ENCODE measurements at regions not wholly inside any gene's neighbourhood (a gene's known extent, or its start where the extent isn't known, plus 50 kb on each side); places are given as distances from the start of the nearest gene placed in this dataset.
A peak's percentile ranks its signal among the peaks of the same experiment; 100 is the strongest.
"Not testable (repeated sequence)": the region's sequence is repeated elsewhere in the genome, so short reads cannot be mapped to it uniquely, and the experiment has no call there.

- peak; percentile 39 for DNase-seq
These were observed 571.7 kb downstream of the LIG4 start for GRCh38 chr13:107643615-107644014.

- peak; percentile 19 for DNase-seq
These were observed 572.5 kb downstream of the LIG4 start for GRCh38 chr13:107642831-107643230.

GRCh38 chr13:107641574-107641973, 573.8 kb downstream of the LIG4 start:
- DNase-seq, result no peak

- DNase-seq, result no peak
These were observed 589.7 kb downstream of the LIG4 start for GRCh38 chr13:107625648-107626047.

GRCh38 chr13:107617527-107617926, 597.8 kb downstream of the LIG4 start:
- no peak for DNase-seq

- no peak for DNase-seq
These were observed 603.0 kb downstream of the LIG4 start for GRCh38 chr13:107612376-107612775.

GRCh38 chr13:107608736-107609135, 606.6 kb downstream of the LIG4 start:
- DNase-seq, result no peak

- DNase-seq, result no peak
These were observed 614.4 kb downstream of the LIG4 start for GRCh38 chr13:107600971-107601370.

- DNase-seq, result not testable (repeated sequence)
These were observed 619.0 kb downstream of the LIG4 start for GRCh38 chr13:107596306-107596705.

GRCh38 chr13:107590556-107590955, 624.8 kb downstream of the LIG4 start:
- no peak for DNase-seq

GRCh38 chr13:107587681-107588080, 627.7 kb downstream of the LIG4 start:
- no peak for DNase-seq

- DNase-seq, result no peak
These were observed 629.1 kb downstream of the LIG4 start for GRCh38 chr13:107586216-107586615.

- DNase-seq, result peak; percentile 43
These were observed 629.7 kb downstream of the LIG4 start for GRCh38 chr13:107585469-107586180.

- DNase-seq, result no peak
These were observed 633.2 kb downstream of the LIG4 start for GRCh38 chr13:107582171-107582570.

GRCh38 chr13:107580741-107581412, 634.5 kb downstream of the LIG4 start:
- peak; percentile 61 for DNase-seq

- DNase-seq, result no peak
These were observed 638.9 kb downstream of the LIG4 start for GRCh38 chr13:107576430-107576829.

GRCh38 chr13:107574517-107575210, 640.7 kb downstream of the LIG4 start:
- DNase-seq, result no peak

GRCh38 chr13:107573184-107573583, 642.2 kb downstream of the LIG4 start:
- DNase-seq, result no peak

- DNase-seq, result no peak
These were observed 643.2 kb downstream of the LIG4 start for GRCh38 chr13:107572156-107572555.

- no peak for DNase-seq
These were observed 647.2 kb downstream of the LIG4 start for GRCh38 chr13:107568181-107568580.

GRCh38 chr13:107563099-107563925, 652.0 kb downstream of the LIG4 start:
- no peak for DNase-seq

- DNase-seq, result no peak
These were observed 653.1 kb downstream of the LIG4 start for GRCh38 chr13:107562203-107562602.

- peak; percentile 66 for DNase-seq
These were observed 660.9 kb downstream of the LIG4 start for GRCh38 chr13:107554460-107554859.

Measured in NCI-H748 treated with DMSO at 0.1 percent for 48 hours (cell line).